ENCODE measurements at regions not wholly inside any gene's neighbourhood (a gene's known extent, or its start where the extent isn't known, plus 50 kb on each side); places are given as distances from the start of the nearest gene placed in this dataset.
"Not testable (repeated sequence)": the region's sequence is repeated elsewhere in the genome, so short reads cannot be mapped to it uniquely, and the experiment has no call there.

DNA sequence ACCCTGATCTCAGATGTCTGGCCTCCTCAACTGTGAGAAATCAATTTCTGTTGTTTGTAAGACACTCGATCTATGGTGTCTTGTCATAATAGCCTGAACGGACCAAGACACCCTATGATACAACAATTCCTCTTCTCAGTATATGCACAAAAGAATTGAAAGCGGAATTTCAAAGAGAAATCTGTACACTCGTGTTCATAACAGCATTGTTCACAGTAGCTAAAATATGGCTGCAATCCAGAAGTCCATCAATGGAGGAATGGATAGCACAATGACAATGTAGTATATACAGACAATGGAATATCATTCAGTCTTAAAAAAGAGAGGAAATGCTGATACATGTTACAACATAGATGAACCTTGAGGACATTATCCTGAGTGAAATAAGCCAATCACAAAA lies 354.6 kb downstream of the SFMBT2 start:
- DNase-seq: no peak

DNA sequence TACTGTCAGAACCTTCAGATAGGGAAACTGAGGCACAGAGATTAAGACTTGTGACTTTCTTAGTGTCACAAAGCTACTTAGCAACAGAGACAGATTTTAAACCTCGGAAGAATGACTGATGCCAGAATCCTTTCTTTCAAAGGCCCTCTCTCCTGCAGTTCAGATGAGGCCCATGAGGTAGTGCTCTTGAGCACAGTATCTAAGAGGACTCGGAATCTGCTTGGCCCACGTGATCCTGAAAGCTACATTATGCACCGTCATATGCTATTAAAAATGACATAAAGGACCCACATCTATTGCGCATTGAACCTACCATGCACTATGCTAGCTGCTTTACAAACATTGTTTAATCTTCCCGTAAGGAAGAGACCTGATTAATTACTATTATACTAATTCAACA lies 355.9 kb downstream of the SFMBT2 start:
- peak; percentile 23 for DNase-seq

DNA sequence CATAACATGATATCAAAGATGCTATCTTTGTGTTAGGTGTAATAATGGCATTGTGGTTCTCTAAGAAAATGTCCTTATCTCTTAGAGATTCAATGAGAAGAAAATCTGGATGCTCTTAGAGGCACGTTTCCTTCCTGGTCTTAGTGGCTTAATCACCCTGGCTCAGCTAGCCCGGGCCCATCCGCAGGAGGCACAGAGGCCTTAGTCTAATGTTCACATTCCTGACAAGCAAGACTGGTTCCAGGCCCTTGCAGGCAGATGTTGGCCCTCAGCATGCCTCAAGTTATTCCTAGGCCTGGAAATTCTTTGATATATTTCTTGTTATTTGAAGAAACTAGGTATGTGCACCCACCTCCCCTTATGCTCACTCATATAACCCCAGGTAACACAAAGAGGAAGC lies 357.6 kb downstream of the SFMBT2 start:
- no peak for DNase-seq

DNA sequence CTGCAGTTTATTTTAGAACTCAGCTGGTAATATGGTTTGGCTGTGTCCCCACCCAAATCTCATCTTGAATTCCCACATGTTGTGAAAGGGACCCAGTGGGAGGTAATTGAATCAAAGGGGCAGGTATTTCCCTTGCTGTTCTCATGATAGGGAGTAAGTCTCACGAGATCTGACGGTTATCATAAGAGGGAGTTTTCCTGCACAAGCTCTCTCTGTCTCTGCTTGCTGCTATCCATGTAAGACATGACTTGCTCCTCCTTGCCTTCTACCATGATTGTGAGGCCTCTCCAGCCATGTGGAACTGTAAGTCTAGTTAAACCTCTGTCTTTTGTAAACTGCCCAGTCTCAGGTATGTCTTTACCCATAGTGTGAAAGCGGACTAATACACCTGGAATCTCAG lies 360.8 kb downstream of the SFMBT2 start:
- DNase-seq: not testable (repeated sequence)

DNA sequence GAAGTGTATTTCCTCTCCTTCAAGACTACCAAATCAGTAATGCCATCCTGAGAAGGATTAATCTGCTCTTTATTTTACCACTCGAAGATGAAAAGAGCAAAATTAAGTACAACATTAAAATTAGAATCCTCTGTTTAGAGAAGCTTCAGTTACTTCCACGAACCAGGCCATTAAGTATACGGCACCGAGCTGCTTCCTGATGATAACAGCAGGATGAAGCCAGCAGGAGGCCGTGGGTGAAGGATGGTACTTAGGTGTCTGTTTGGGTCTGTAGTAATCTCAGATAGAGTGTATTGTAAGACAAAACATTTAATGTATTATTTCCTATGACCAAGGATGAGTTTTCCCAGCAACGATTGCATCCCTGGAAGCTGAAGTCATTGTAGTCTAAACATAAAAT lies 362.8 kb downstream of the SFMBT2 start:
- peak; percentile 19 for DNase-seq

DNA sequence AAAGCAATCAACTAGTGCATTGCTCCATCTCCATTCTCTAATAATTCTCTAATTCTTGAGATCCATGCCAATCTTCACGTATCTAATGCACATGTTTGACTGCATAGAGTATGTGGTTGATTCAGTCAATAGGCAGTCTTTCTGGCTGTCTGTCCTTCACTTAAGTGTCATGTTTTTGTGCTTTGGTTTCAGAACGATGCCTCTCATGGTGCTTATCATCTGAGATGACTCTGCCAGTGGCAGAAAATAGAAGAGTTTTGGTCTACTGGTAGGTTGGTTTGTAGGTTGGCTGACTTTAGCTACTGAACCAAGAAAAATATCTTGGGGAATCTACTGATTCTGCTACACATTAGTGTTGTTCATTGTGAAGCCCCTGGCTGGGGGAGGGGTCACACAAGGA lies 364.2 kb downstream of the SFMBT2 start:
- peak; percentile 44 for DNase-seq

DNA sequence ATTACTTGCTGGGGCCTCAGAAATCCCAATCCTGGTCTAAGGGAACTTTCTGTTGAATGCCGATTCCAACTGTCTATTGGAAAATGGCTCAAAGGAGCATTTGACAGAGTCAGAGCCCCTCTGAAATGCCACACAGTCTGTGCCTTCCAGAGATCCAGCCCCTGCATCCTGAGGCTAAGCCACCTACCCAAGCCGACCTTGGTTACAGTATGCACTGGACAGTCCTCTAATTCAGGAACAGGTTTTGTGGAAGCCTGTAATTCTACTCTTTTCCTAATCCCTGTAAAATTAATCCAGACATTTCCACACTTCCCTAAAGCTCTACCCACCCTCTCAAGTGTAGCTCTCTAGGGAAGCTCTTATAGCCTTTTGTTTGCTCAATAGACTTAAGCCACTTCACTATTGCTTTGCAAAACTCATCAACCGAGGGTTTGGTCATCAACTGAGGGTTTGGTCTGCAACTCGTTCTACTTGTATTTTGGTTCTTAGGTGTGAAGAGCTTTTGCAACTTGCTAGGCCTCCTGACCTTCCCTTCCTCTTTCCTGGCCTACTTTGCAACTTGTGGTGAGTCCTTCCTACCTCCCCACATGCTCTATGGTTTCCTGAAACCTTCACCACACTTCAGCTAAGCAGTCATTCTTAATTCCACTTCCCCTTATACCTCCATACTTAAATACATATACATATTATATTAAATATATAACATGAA lies 364.8 kb downstream of the SFMBT2 start:
- DNase-seq: peak; percentile 82

DNA sequence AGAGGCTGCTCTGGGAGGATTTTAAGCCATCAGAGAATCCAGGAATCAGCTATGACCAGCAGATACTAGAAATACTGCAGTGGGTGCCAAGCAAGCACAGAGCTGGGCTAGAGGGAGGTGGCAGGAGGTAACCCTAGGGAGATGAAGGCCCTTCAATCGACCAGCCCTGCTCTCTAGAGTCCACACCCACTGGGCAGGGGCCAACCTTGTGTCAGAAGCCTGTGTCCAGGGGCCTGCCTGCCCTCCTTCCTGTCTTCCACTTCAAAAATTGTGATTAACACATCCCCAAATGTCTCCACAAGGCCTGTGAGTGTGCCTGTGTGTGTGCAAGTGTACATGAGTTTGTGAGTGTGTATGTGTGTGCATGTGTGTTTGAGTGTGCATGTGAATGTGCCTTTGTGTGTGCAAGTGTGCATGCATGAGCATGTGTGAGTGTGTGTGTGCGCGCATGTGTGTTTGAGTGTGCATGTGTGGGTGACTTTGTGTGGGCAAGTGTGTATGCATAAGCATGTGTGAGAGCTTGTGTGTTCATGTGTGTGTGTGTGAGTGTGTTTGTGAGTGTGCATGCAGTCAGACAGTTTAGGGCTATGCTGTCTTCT lies 367.7 kb downstream of the SFMBT2 start:
- DNase-seq: no peak

DNA sequence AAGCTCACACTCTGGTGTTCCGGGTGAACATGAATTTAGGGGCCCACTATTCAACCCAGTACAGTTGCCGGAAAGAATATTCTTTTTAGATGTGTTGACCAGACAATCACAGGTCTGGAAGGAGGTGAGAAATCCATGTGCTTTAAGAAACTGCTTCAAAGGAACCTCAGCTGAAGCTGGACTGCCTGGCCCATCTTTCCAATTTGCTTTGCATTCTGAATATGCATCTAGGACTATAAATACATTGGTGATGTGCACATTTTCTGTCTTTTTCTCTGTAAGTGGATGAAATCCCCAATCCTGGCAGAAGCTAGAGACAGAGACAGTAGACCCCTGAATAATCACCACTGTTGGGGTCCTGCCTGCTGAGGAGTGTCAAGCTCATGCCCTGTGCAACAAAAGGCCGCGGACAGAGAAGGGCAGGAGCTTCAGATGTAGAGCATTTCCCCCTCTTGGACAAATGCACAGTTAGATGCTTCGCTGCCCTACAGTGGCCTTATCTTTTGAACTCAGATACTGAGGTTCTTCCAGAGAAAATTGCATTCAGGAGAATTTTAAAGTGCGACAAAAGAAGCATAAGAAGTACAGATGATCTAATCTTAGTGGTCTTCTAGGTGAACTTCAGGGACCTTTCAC lies 368.3 kb downstream of the SFMBT2 start:
- DNase-seq: no peak

DNA sequence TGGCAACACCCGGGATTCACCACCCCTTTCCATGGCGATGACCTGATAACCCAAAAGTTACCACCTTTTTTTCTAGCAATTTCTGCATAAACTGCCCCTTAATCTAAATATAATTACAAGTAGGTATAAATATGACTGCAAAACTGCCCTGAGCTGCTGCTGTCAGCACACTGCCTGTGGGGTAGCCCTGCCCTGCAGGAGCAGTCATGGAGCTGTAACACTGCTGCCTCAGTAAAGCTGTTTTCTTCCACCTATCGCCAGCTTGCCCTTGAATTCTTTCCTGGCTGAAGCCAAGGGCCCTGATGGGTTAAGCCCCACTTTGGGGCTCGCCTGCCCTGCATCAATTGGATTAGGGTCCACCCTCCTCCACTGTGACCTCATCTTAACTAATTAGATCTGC lies 368.8 kb downstream of the SFMBT2 start:
- no peak for DNase-seq

DNA sequence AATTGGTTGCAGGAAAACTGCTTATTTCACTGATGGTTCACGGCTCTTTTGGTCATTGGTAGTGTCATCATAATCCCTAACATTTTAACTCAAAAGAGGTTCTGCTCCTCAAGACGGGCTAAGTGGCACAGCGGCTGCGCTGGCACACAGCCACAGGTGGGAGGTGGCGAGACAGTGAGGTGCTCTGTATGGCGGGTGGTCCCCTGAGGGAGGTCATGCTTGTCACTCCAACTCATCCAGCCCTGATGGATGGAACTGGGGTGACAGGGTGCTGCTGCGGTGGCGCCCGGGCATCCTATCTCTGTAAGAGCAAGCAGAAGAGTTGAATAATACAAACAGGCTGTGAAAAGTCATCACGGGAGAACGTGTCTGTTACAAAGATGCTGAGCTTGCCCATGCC lies 370.2 kb downstream of the SFMBT2 start:
- DNase-seq: no peak

DNA sequence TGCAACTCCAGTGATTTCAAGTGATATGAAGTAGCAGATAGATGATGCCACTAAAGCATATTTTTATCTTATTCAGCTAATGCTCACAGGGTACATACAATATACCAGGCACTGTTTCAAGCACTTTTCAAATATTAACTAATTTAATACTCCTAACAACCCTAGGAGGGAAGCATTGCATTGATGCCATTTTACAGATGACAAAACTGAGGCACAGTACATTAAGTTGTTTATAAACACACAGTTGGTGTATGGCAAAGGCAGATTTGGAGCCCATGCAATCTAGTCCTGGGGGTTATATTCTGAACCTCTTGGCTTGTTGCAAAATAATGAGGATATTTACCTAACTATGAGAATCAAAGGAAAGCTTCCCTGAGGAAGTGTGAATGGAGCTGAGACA lies 371.0 kb downstream of the SFMBT2 start:
- no peak for DNase-seq

DNA sequence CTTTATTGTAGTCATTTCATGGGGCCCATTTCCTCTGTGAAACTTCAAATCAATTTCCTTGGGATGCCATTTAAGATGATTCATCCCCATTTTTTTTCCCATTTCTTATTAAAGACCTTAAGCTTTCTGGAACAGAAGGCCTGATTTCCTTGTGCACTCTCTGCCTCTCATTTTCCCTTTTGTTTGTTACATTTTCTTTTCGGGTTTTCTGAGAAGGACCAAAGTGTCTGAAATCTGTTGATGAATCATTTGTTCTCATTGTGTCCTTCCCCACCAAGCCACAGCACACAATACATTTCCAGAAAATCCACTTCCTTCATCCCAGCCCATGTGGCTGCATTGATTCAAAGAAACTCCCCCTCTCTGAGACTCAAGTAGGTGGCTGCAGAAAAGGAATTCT lies 372.4 kb downstream of the SFMBT2 start:
- DNase-seq: no peak

DNA sequence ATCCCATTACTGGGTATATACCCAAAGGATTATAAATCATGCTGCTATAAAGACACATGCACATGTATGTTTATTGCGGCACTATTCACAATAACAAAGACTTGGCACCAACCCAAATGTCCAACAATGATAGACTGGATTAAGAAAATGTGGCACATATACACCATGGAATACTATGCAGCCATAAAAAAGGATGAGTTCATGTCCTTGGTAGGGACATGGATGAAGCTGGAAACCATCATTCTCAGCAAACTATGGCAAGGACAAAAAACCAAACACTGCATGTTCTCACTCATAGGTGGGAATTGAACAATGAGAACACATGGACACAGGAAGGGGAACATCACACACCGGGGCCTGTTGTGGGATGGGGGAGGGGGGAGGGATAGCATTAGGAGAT lies 373.4 kb downstream of the SFMBT2 start:
- not testable (repeated sequence) for DNase-seq

DNA sequence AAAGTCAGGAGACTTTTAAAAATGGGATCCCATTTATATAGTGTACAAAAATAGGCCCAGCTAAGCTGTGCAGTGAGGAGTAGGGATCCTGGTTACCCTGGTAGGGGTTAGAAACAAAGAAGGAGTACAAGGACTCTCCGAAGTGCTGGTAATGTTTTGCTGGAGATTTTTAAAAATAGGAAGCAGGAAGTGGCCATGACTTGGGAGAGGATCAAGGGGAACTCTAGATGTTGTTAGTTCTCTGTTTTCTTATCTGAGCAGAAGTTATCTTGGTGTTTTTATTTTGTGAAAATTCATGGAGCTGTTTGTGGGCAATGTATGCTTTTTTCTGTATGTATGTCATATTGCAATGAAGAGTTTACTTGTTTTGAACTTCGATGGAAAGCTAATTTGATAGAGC lies 373.9 kb downstream of the SFMBT2 start:
- DNase-seq: no peak

DNA sequence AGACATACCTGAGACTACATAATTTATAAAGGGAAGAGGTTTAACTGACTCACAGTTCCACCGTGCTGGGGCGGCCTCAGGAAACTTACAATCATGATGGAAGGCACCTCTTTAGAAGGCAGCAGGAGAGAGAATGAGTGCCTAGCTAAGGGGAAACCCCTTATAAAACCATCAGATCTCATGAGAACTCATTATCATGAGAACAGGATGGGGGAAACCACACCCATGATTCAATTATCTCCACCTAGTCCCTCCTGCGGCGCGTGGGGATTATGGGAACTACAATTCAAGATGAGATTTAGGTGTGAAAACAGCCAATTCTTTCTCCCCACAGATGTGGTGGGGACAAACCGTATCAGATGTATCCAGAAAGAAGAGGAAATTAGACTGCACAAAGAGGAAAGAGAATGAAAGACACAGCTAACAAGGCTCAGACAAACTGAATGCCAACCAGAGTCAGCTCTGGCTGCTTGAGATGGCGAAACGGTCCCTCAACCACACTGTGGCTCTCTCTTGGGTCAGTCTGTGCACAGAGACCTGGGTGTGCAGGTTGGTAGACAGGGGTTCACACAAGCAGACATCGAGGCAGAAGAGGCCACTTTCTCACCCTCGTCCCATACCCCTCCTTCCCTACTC lies 375.6 kb downstream of the SFMBT2 start:
- peak; percentile 45 for DNase-seq

DNA sequence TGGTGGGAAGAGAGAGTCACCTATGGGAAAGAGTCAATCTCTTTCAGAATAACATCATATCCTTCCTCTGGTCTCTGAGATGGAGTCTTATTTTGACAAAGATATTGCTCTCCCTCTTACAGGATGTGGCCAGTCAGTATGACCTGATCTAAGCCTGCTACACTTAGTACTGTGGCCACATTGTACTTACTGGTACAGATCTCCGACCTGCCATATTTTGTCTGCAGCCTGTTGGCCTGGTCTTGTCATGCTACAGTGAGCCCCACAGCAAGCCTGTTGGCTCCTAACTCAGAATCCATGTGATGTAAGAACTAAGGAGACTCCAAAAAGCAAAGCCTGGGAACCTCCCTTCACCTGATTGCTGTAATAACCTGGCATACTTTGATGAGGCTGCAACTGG lies 377.8 kb downstream of the SFMBT2 start:
- no peak for DNase-seq

DNA sequence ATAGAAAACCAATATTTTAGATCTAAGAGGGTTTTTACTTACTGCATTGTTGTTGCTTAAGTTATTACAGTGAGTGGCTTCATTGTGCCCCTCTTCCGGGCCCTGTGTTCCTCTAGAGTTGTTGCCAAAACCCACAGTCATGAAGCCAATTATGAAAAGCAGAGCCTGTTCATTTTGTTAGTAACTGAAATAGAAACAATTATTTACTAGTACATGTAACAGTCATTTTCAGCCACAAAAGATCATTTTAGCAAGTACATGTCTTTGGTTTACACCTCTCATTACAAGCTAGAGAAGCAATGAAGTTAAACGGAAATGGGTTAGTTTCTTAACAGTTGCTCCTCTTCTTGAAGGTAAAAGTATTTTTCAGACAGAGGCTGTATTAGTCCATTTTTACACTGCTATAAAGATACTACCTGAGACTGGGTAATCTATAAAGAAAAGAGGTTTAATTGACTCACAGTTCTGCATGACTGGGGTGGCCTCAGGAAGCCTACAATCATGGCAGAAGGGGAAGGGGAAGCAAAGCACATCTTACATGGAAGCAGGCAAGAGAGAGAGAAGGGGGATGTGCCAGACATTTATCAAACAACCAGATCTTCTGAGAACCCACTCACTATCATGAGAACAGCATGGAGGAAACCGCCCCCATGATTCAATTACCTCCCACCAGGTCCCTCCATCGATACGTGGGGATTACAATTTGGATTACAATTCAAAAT lies 380.5 kb downstream of the SFMBT2 start:
- DNase-seq: no peak

DNA sequence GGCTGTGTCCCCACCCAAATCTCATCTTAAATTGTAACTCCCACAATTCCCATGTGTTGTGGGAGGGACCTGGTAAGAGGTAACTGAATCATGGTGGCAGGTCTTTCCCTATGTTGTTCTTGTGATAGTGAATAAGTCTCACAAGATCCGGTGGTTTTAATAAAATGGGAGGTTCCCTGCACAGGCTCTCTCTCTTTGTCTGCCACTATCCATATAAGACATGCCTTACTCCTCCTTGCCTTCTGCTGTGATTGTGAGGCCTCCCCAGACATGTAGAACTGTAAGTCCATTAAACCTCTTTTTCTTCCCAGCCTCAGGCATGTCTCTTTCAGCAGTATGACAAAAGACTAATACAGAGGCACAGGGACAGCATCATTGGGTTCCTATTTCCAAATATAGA lies 381.2 kb downstream of the SFMBT2 start:
- DNase-seq: no peak

DNA sequence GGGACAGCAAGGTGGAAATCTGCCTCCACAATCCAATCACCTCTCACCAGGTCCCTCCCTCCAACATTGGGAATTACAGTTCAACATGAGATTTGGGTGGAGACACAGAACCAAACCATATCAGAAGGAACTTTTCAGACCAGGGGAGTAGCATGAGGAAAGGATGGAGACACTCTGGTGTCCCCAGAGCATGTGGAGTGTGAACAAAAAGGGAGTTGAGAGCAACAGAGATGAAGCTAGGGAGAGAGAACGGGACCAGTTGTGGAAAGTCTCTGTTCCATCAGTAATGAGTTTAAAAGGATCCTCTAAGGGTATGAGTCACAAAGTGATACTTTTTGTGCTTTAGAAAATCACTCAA lies 382.0 kb downstream of the SFMBT2 start:
- no peak for DNase-seq

DNA sequence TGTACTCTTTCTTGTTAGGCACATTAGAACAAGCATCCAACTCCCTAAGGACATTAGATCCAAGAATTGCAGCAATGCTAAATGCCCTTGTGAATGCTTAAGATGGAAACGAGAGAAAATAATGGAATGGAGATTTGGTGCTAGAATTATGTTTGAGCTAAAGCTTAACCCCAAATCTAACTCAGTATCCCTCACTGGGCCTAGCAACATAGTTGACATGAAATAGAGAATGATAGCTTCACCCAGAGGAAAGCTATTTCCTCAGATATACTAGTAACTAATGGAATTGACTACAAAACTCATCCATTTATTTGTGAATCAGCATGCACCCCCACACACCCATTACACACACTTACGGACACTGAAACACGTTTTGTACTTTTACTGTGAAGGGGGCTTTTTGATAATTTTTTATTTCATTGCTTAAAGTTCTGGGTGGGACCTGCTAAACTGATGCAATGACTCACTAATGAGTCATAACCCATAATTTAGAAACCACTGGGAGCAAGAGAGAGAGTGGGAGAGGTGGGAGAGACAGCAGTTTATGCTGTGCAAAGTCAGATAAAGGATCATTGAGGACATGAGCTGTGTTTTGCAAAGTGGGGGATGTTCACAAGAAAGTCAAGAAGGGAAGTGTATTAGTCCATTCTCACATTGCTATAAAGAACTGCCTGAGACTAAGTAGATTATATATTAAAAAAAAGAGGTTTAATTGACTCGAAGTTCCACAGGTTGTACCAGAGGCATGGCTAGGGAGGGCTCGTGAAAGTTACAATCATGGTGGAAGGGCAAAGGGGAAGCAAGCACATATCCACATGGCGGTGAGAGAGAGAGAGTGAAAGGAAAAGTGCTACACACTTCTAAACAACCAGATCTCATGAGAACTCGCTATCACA lies 382.7 kb downstream of the SFMBT2 start:
- peak; percentile 87 for DNase-seq

DNA sequence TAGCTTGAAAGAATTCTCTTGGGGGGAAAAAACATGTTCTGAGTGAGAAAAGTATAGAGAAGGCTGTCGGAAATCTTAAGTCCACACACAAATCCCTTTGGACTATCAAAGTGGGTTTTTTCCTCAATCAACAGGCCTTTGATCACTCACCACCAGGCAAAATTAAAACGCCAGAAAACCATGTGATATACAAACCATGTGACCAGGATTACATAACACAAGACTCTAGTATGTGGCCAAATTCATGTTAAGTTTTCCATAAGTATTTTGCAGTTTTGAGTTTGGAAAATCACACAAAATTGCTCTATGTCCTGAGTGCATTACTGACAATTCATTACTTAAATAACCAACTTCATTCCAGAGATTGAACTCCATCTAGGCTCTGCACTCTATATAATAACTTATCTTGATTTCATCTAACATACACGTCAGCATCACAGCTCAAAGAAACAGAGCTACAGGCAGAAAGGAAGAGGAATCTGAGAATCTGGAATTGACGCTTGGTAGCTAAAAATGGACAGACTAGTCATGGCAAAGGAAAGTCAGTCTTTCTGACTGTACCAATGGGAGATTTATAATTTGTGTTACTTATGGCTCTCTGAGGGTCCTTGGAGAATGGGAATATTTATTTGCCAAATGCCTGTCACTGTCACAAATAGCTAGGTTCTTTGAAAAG lies 383.5 kb downstream of the SFMBT2 start:
- peak; percentile 12 for DNase-seq

All from hematopoietic multipotent progenitor cell treated with erythropoietin and hydrocortisone succinate and interleukin-3 and kit ligand, for 6 days (in vitro differentiated cells).